Loucy (cell line): ENCODE measurements at regions not wholly inside any gene's neighbourhood (a gene's known extent, or its start where the extent isn't known, plus 50 kb on each side); places are given as distances from the start of the nearest gene placed in this dataset.

Source experiments
- H2AFZ ChIP-seq: fragments of 200-600 bp; sonication (generic); 2 replicates; pipeline ENCODE4 v1.6.0; 2016; ENCODE audit warnings: antibody characterized with exemption, mild to moderate bottlenecking, low read length, moderate library complexity
- H3F3A ChIP-seq: fragments of 200-600 bp; 2 replicates; pipeline ENCODE4 v1.6.0; 2016; ENCODE audit warnings: antibody characterized with exemption, low read depth, mild to moderate bottlenecking
- H3K27me3 ChIP-seq: fragments of 200-600 bp; sonication (generic); 2 replicates; pipeline ENCODE4 v1.6.1; 2014; ENCODE audit warnings: low read length, mild to moderate bottlenecking; ENCODE audit not compliant: insufficient read depth, poor library complexity, severe bottlenecking
- H3K36me3 ChIP-seq: fragments of 200-600 bp; sonication (generic); 2 replicates; pipeline ENCODE4 v1.6.1; 2016; ENCODE audit warnings: low read length; ENCODE audit not compliant: insufficient read depth
- H3K4me1 ChIP-seq: fragments of 200-600 bp; sonication (generic); 2 replicates; pipeline ENCODE4 v1.5.1; 2014; ENCODE audit warnings: low read length, mild to moderate bottlenecking; ENCODE audit not compliant: insufficient read depth, poor library complexity, severe bottlenecking
- H3K4me2 ChIP-seq: fragments of 200-600 bp; sonication (generic); 2 replicates; pipeline ENCODE4 v1.6.0; 2014; ENCODE audit warnings: antibody characterized with exemption, low read length, low read depth, mild to moderate bottlenecking; ENCODE audit not compliant: poor library complexity, severe bottlenecking
- H3K4me3 ChIP-seq: fragments of 200-600 bp; sonication (generic); 2 replicates; pipeline ENCODE4 v1.5.1; 2014; ENCODE audit warnings: low read length, mild to moderate bottlenecking, mixed read lengths; ENCODE audit not compliant: poor library complexity, severe bottlenecking
- H3K79me2 ChIP-seq: fragments of 200-600 bp; sonication (generic); 2 replicates; pipeline ENCODE4 v1.6.1; 2014; ENCODE audit warnings: low read length; ENCODE audit not compliant: insufficient read depth
- H3K9ac ChIP-seq: fragments of 200-600 bp; sonication (generic); 2 replicates; pipeline ENCODE4 v1.6.0; 2014; ENCODE audit warnings: mild to moderate bottlenecking, low read depth, low read length, moderate library complexity; ENCODE audit not compliant: poor library complexity, severe bottlenecking
- H3K9me2 ChIP-seq: fragments of 200-600 bp; sonication (generic); replicated peaks from 2 replicates; pipeline ENCODE4 v1.6.1; 2016; ENCODE audit warnings: low read depth, low read length, mixed read lengths
- H3K9me3 ChIP-seq: fragments of 200-600 bp; sonication (generic); 2 replicates; pipeline ENCODE4 v1.6.1; 2014; ENCODE audit warnings: mild to moderate bottlenecking, antibody characterized with exemption, low read length, low read depth; ENCODE audit not compliant: insufficient read depth
- H4K20me1 ChIP-seq: fragments of 200-600 bp; sonication (generic); 2 replicates; pipeline ENCODE4 v1.6.0; 2014; ENCODE audit warnings: antibody characterized with exemption, low read length, mild to moderate bottlenecking; ENCODE audit not compliant: insufficient read depth, poor library complexity, severe bottlenecking
- EZH2phosphoT487 ChIP-seq: fragments of 200-600 bp; IDR thresholded peaks from 2 replicates; pipeline ENCODE4 v1.6.1; 2018; ENCODE audit warnings: antibody characterized with exemption, mild to moderate bottlenecking, moderate library complexity, borderline replicate concordance
- TF ChIP-seq, protein P1 (sequence below): fragments of 200-600 bp; sonication (generic); conservative IDR thresholded peaks from 2 replicates; pipeline ENCODE4 v1.5.1; 2014; ENCODE audit warnings: mild to moderate bottlenecking, antibody characterized with exemption, low read length

DNA sequence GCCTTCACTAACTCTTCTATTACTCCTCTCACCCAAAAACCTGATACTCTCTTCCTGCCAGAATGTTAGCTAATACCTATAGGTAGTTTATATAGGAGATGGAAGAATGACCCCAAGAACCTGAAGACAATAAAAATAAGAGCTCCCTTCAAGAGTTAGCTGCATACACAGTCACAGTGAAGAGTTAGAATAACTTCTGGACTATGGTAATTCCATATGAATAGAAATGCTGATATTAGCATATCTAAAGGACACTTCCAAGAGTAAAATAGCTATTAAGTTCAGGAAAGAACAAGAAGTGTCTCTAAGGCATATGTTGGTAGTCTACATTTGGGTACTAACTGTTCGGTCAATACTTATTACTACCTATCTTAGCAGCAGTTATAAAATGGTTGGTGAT is 134.2 kb downstream of the VGLL3 start:
- H3F3A ChIP-seq = no peaks in the 10 kb centered on the region
- no peaks in the 10 kb centered on the region for H3K27me3 ChIP-seq
- H2AFZ ChIP-seq = no peak overlapping the region
- H3K9me2 ChIP-seq = no peaks in the 10 kb centered on the region
- H4K20me1 ChIP-seq = no peaks in the 10 kb centered on the region
- H3K4me2 ChIP-seq = no peak overlapping the region
- no peak overlapping the region for H3K9ac ChIP-seq
- no peak overlapping the region for H3K4me3 ChIP-seq
- H3K4me1 ChIP-seq = no peaks in the 10 kb centered on the region
- no peaks in the 10 kb centered on the region for H3K79me2 ChIP-seq
- no peak for TF ChIP-seq EZH2phosphoT487
- TF ChIP-seq, protein P1, sequence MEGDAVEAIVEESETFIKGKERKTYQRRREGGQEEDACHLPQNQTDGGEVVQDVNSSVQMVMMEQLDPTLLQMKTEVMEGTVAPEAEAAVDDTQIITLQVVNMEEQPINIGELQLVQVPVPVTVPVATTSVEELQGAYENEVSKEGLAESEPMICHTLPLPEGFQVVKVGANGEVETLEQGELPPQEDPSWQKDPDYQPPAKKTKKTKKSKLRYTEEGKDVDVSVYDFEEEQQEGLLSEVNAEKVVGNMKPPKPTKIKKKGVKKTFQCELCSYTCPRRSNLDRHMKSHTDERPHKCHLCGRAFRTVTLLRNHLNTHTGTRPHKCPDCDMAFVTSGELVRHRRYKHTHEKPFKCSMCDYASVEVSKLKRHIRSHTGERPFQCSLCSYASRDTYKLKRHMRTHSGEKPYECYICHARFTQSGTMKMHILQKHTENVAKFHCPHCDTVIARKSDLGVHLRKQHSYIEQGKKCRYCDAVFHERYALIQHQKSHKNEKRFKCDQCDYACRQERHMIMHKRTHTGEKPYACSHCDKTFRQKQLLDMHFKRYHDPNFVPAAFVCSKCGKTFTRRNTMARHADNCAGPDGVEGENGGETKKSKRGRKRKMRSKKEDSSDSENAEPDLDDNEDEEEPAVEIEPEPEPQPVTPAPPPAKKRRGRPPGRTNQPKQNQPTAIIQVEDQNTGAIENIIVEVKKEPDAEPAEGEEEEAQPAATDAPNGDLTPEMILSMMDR = no peak
- H3K36me3 ChIP-seq = no peaks in the 10 kb centered on the region
- no peaks in the 10 kb centered on the region for H3K9me3 ChIP-seq

DNA sequence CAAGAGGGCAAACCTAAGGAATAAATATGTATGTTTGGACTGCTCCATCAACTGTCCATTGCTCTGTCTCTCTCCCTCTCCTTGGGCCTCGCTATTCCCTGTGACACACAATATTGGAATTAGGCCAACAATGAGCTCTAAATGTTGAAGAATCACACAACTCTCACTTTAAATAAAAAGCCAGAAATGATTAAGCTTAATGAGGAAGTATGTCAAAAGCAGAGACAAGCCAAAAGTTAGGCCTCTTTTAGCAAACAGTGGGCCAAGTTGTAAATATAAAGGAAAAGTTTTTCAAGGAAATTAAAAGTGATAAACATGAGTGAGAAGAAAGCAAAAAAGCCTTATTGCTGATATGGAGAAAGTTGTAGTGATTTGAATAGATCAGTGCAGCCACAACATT is 141.0 kb downstream of the VGLL3 start:
- no peaks in the 10 kb centered on the region for H3K27me3 ChIP-seq
- TF ChIP-seq, protein P1 = no peak
- no peak for TF ChIP-seq EZH2phosphoT487
- H3K36me3 ChIP-seq = no peaks in the 10 kb centered on the region
- no peaks in the 10 kb centered on the region for H3K9me2 ChIP-seq
- H3K4me2 ChIP-seq = no peak overlapping the region
- H4K20me1 ChIP-seq = no peaks in the 10 kb centered on the region
- H3K4me1 ChIP-seq = no peaks in the 10 kb centered on the region
- no peaks in the 10 kb centered on the region for H3K79me2 ChIP-seq
- peaks cover 2% of the 10 kb centered on the region; the same call in 1 of the 2 replicates for H3K9me3 ChIP-seq
- H3F3A ChIP-seq = no peaks in the 10 kb centered on the region
- no peak overlapping the region for H2AFZ ChIP-seq
- no peak overlapping the region for H3K4me3 ChIP-seq
- no peak overlapping the region for H3K9ac ChIP-seq

DNA sequence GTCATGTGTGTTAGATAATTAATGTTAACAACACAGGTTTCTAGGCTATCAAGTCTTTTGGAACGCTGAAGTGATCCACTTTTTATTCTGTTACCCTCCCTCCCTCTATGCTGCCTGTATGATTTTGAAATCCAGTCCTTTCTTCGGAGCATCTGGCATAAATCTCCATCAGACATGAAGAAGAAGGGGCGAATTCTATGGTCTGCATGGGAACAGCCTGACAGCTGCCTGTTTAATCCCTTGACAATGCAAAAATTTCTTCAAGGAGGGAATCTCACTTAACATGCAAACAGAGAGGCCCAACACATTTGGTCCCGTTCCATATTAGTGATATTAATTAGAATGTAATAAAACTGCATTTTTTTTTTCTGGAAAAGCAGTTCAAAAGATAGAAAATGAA is 145.2 kb downstream of the VGLL3 start:
- Histone ChIP-seq H3K36me3 (no peaks in the 10 kb centered on the region), H2AFZ (no peak overlapping the region), H4K20me1 (no peaks in the 10 kb centered on the region), H3K9ac (no peak overlapping the region), H3K4me3 (no peak overlapping the region), H3K79me2 (no peaks in the 10 kb centered on the region), H3K9me2 (no peaks in the 10 kb centered on the region), H3K4me2 (no peak overlapping the region), H3K27me3 (no peaks in the 10 kb centered on the region), H3F3A (no peaks in the 10 kb centered on the region), H3K9me3 (0 out of 2 replicates have a peak, but pooled peaks cover 2% of the 10 kb centered on the region), H3K4me1 (no peaks in the 10 kb centered on the region)
- TF ChIP-seq, protein P1 = no peak
- no peak for TF ChIP-seq EZH2phosphoT487
